ENCODE measurements at regions not wholly inside any gene's neighbourhood (a gene's known extent, or its start where the extent isn't known, plus 50 kb on each side); places are given as distances from the start of the nearest gene placed in this dataset.
A peak's percentile ranks its signal among the peaks of the same experiment; 100 is the strongest.

DNA sequence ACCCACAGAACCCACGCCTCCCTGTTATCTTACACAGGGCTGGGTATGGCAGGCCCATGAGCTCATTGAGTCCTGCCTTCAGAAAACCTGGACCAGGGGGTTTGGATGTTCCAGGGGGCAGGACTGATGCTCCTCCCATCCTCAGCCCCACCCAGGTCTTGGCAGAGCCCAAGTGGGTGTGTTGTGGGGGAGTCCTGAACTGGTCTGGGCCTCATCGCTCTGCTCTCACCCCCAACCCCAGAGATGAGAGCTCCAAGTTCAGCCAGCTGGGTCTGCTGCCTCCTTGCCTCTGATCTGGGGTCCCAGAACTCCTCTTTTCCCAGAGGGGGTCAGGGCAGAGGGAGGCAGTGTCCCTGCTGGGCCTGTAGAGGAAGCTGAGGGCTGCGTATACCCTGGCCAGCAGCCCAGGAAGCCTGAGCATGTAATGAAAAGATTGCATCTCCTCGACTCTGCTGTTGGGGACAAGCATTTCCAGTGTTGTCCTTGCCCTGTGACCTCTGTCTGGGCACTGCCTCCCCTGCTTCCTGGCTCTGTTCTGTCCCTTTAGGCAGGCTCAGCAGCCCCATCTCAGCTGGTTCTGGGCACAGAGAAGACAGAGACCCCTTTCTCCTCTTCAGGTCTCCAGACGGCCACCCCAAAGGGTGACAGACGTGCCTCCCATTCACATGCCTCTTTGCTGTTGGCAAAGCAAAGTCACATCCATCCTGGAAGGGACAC, 54.7 kb upstream of the EPS8L3 start:
- peak overlapping the region; percentile 19 for H3K27ac ChIP-seq
- no peak for TF ChIP-seq ZFX (IDR thresholded peaks at IDR 0.05)
- TF ChIP-seq, protein P1, sequence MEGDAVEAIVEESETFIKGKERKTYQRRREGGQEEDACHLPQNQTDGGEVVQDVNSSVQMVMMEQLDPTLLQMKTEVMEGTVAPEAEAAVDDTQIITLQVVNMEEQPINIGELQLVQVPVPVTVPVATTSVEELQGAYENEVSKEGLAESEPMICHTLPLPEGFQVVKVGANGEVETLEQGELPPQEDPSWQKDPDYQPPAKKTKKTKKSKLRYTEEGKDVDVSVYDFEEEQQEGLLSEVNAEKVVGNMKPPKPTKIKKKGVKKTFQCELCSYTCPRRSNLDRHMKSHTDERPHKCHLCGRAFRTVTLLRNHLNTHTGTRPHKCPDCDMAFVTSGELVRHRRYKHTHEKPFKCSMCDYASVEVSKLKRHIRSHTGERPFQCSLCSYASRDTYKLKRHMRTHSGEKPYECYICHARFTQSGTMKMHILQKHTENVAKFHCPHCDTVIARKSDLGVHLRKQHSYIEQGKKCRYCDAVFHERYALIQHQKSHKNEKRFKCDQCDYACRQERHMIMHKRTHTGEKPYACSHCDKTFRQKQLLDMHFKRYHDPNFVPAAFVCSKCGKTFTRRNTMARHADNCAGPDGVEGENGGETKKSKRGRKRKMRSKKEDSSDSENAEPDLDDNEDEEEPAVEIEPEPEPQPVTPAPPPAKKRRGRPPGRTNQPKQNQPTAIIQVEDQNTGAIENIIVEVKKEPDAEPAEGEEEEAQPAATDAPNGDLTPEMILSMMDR (conservative IDR thresholded peaks at IDR 0.05) = no peak

DNA sequence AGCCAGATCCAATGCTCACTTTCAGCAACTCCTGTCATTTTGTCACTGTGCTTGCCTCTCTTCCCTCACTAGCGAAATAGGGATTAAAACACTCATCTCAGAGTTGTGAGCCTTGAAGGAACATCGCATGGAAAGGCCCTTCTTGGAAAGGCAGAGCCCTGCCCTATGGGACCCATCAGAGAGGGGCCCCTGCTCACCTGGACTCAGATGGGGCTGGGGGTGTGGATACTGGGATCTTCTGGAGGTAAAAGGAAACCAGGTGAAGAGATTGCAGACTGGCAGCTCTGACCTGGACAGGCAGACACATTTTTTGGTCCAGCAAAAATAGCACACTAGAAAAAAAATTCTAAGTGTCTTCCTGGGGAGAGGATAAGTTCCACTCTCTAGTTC, 54.2 kb upstream of the EPS8L3 start:
- TF ChIP-seq ZFX (IDR thresholded peaks at IDR 0.05) = no peak
- TF ChIP-seq, protein P1 (conservative IDR thresholded peaks at IDR 0.05) = no peak
- peak overlapping the region; percentile 19 for H3K27ac ChIP-seq

DNA sequence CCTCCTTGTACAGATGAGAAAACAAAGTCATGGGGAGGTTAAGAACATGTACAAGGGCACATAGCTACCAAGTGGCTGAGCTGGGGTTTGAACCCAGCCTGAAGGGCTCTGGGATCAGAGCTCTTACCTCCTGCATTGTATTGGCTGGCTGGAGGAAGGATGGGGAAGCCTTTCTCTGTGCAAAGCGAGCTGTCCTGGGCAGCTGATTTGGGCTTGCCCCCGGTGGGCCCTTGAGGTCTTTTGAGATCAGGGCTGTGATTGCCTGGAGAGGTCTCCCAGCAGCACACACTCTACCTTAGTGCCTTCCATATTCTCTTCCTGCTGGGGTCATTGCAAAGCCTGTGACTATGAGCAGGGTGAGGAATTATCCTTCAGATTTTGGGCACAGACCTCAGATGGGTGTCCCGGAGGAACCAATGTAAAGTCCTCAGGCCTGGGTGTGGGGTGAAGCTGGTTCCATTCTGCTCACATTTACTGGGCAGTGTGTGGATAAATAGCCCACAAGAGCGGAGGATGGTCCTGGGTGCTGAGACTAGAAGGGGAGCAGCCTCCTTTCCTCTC, 53.3 kb upstream of the EPS8L3 start:
- TF ChIP-seq ZFX (IDR thresholded peaks at IDR 0.05) = no peak
- TF ChIP-seq, protein P1 (conservative IDR thresholded peaks at IDR 0.05) = no peak
- no peak overlapping the region; the same call in 1 of the 2 replicates for H3K27ac ChIP-seq

DNA sequence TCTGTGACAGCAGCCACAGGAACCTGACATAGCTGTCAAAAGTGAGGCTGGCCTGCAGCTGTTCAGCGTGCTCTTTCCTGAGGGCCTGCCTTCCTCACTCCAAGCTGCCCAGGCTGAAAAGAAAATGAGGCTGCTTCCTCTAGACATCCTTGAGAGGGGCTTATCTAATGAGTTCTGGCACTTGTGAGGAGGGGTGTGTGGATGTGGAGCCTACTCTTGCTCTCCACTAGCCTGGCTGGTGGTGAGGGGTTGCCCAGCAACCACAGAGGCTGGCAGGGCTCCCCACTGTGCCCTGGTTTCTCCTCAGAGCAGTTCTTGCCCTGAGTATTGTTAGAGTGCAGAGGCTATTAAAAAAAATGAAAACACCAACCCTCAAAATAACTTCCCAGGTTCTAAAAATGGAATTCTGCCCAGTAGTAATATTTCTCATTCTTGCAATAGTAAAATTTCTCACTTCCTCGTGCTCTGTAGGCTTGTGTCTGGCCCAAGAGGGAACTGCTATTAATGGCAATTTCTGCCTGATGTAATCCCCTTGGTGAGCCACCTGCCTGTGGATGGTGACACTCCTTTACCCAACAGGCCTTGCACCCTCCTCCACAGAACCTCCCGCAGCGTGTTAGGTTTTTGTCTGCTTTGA, 52.6 kb upstream of the EPS8L3 start:
- H3K27ac ChIP-seq = no peak overlapping the region
- TF ChIP-seq, protein P1 (conservative IDR thresholded peaks at IDR 0.05) = no peak
- no peak for TF ChIP-seq ZFX (IDR thresholded peaks at IDR 0.05)

DNA sequence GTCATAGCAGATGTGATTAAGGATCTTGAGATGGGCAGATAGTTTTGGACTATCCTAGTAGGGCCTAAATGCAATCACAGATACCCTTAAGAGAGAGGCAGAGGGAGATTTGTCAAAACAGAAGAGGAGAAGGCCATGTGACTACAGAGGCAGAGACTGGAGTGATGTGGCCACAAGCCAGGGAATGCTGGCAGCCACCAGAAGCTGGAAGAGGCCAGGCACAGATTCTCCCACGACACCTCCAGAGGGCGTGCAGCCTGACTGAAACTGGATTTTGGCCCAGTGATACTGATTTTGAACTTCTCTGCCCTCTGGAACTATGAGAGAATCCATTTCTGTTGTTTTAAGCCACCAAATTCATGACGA, 52.1 kb upstream of the EPS8L3 start:
- H3K27ac ChIP-seq = no peak overlapping the region

DNA sequence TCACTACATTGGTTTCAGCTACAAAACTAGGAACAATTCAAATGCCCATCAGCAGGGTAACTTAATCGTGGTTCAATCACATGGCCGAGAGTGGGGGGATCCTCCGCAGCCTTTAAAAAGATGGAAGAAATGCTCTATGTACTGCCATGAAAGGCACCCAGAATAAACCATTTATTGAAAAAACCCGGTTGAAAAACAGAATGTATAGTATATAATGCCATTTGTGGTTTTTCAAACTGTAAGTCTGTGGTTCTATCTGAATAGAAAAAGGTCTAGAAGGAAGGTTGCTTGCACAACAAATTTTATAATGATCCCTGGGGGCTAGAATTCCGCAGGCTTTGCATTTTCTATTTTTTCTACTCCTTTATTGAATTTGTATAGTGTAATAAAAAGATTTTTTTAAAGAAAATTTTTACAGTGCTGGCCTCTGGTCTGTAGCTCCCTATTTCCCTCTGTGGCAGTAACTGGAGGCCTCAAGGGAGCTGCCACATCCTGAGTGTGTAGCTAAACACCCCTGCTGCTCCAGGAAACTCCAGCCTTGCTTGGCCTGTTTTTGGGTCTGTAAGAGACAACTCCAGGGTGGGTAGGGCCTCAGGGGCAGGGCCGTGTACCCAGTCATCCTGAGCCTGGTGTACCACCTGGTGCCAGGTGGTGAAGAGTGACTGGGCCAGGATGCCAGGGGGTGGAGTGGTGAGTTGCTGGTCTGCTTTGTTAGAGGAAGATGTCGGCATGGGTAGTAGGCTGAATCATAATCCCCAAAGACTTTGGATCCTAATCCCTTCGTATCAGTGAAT, 51.5 kb upstream of the EPS8L3 start:
- no peak overlapping the region for H3K27ac ChIP-seq
- TF ChIP-seq ZFX (IDR thresholded peaks at IDR 0.05) = no peak
- TF ChIP-seq, protein P1 (conservative IDR thresholded peaks at IDR 0.05) = no peak

More for the DNA sequence above, 52.1 kb upstream of the EPS8L3 start:
- no peak for TF ChIP-seq ZFX (IDR thresholded peaks at IDR 0.05)
- TF ChIP-seq, protein P1 (conservative IDR thresholded peaks at IDR 0.05) = no peak

All from C4-2B (cell line).